Mucosa of descending colon (tissue), 3 donors: ENCODE measurements at regions not wholly inside any gene's neighbourhood (a gene's known extent, or its start where the extent isn't known, plus 50 kb on each side); places are given as distances from the start of the nearest gene placed in this dataset.
A peak's percentile ranks its signal among the peaks of the same experiment; 100 is the strongest.

Experiments
- ATAC-seq: fragments of 200-7000 bp; cut with Tn5 transposase; one replicate; pipeline ENCODE4 v1.9.1; 2020; ENCODE audit warnings: mild to moderate bottlenecking, moderate library complexity
- DNase-seq, 3 donors: peaks; one replicate each; pipeline ENCODE4 v3.0.0-alpha.2; 2020
- H3K36me3 ChIP-seq: fragments of 200-600 bp; one replicate; pipeline ENCODE4 v1.8.0; 2021; ENCODE audit warnings: low read depth, mild to moderate bottlenecking
- H3K4me1 ChIP-seq: fragments of 200-600 bp; one replicate; pipeline ENCODE4 v1.8.0; 2021; ENCODE audit warnings: low read depth, mild to moderate bottlenecking
- H3K4me3 ChIP-seq: fragments of 200-600 bp; one replicate; pipeline ENCODE4 v1.8.0; 2021; ENCODE audit warnings: mild to moderate bottlenecking
- H3K9me3 ChIP-seq: fragments of 200-600 bp; one replicate; pipeline ENCODE4 v1.8.0; 2021; ENCODE audit warnings: mild to moderate bottlenecking
- CTCF ChIP-seq: fragments of 200-600 bp; IDR thresholded peaks from one replicate; pipeline ENCODE4 v1.8.0; 2022; ENCODE audit warnings: antibody characterized with exemption, mild to moderate bottlenecking
- intact Hi-C, 2 donors: fragments of 100-400 bp; cut with DNase I in 1 of 2; cut with micrococcal nuclease in 1 of 2; formaldehyde crosslinking; loops; one replicate each; pipeline versions ENCODE4 v1.11.0 to v1.11.1; 2022; cut with DNase I, micrococcal nuclease
- donor health status: DM: no; HTN: no; CAD: no; lungs with moderate emphysema.
- donor health status: DM: no; HTN: no; CAD: no.
- donor health status: DM: no; HTN: yes; CAD: no.

- no peak for TF ChIP-seq CTCF
- peaks cover 4% of the 10 kb centered on the region for H3K9me3 ChIP-seq
- DNase-seq, result no peak
- H3K4me1 ChIP-seq, result no peaks in the 10 kb centered on the region
- no peak for ATAC-seq
- no peak overlapping the region for H3K4me3 ChIP-seq
- intact Hi-C loops, result no loop called here
- H3K36me3 ChIP-seq, result no peaks in the 10 kb centered on the region
These were observed 120.5 kb upstream of the NCOR2 start for GRCh38 chr12:124687917-124688316.

GRCh38 chr12:124687174-124687902 is 119.9 kb upstream of the NCOR2 start:
- Histone ChIP-seq H3K4me1 (no peaks in the 10 kb centered on the region), H3K4me3 (no peak overlapping the region), H3K9me3 (peaks cover 3% of the 10 kb centered on the region), H3K36me3 (no peaks in the 10 kb centered on the region)
- no peak for TF ChIP-seq CTCF
- ATAC-seq, result no peak
- no peak for DNase-seq
- intact Hi-C loops, result no loop called here

- ATAC-seq (no peak), DNase-seq (no peak)
- Histone ChIP-seq H3K36me3 (no peaks in the 10 kb centered on the region), H3K4me3 (no peak overlapping the region), H3K4me1 (no peaks in the 10 kb centered on the region), H3K9me3 (no peaks in the 10 kb centered on the region)
- intact Hi-C loops, result no loop called here
- no peak for TF ChIP-seq CTCF
These were observed 119.2 kb upstream of the NCOR2 start for GRCh38 chr12:124686370-124687173.

- intact Hi-C loops, result no loop called here
- no peak for TF ChIP-seq CTCF
- Histone ChIP-seq H3K9me3 (no peaks in the 10 kb centered on the region), H3K4me3 (no peak overlapping the region), H3K36me3 (no peaks in the 10 kb centered on the region), H3K4me1 (no peaks in the 10 kb centered on the region)
- DNase-seq (no peak), ATAC-seq (no peak)
These were observed 118.4 kb upstream of the NCOR2 start for GRCh38 chr12:124685689-124686369.

- ATAC-seq, result peak; percentile 25
- intact Hi-C loops, result no loop called here
- no peaks in the 10 kb centered on the region for H3K9me3 ChIP-seq
- no peak for DNase-seq
- H3K36me3 ChIP-seq, result no peaks in the 10 kb centered on the region
- no peak for TF ChIP-seq CTCF
- H3K4me3 ChIP-seq, result no peak overlapping the region
- no peaks in the 10 kb centered on the region for H3K4me1 ChIP-seq
These were observed 117.7 kb upstream of the NCOR2 start for GRCh38 chr12:124684971-124685688.
